GM12891 (cell line): ENCODE measurements at regions not wholly inside any gene's neighbourhood (a gene's known extent, or its start where the extent isn't known, plus 50 kb on each side); places are given as distances from the start of the nearest gene placed in this dataset.

Experiments used
- POLR2A ChIP-seq: IDR thresholded peaks from 2 replicates; pipeline ENCODE4 v1.6.1; 2011; ENCODE audit warnings: low read depth, low read length, control low read depth
- POLR2AphosphoS5 ChIP-seq: IDR thresholded peaks from 2 replicates; pipeline ENCODE4 v1.6.1; 2011; ENCODE audit warnings: low read depth, low read length, control low read depth

DNA sequence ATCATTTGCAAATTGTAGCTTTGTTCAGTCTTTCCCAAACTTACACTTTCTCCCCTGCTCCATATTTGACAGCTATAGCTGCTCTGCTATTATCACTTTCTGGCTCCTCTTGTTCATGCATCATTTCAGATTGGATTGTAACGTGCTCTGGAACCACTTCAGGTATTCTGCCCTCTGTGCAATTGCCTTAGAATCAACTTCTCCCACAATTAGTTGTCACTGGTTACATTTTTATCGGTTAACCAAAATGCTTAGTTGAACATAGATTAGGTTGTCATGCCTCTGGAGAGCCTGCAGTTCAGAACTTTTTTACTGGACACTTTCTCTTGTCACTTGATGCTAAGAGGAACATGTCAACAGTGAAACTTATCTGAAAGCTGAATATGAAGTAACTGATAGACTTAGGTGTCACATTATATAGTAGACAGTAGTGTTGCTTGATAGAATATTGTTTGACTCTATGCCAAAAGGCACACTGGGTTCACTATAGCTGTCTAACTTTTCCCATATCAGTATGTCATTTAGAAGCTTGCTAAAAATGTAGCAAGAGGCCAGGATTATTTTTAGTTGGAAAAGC is 127.7 kb upstream of the PTPRK start:
- TF ChIP-seq POLR2AphosphoS5 (no peak), POLR2A (no peak)
